Endothelial cell of umbilical vein (primary cell): ENCODE measurements at regions not wholly inside any gene's neighbourhood (a gene's known extent, or its start where the extent isn't known, plus 50 kb on each side); places are given as distances from the start of the nearest gene placed in this dataset.

Experiments used
- BruUV-seq: library from RNA; stranded (reverse); fragments of 400-500 nt; replicated peaks from 2 replicates; lab custom pipeline; 2021; lab: Mats Ljungman, UMichigan
- CTCF ChIA-PET: fragments of 300-600, 350-600 bp; sonication (Branson Sonifier 250); formaldehyde crosslinking; loops from one replicate; lab custom pipeline; 2021; ENCODE audit warnings: antibody characterized with exemption, inconsistent platforms; lab: Charles Lee
- POLR2A ChIA-PET: fragments of 300-600, 350-600 bp; sonication (Branson Sonifier 250); formaldehyde crosslinking; loops from one replicate; lab custom pipeline; 2021; ENCODE audit warnings: antibody characterized with exemption, inconsistent platforms; lab: Charles Lee
- DNase-seq: peaks from one replicate; pipeline ENCODE4 v3.0.0-alpha.2; 2011; ENCODE audit warnings: low read depth, low spot score
- FAIRE-seq: peaks from 2 replicates; lab custom pipeline; 2011; peaks lifted over from hg19 to GRCh38; lab: Jason Lieb, UNC
- H2AFZ ChIP-seq: 2 replicates; pipeline ENCODE4 v1.6.0; 2012; ENCODE audit warnings: low read depth, low read length, control low read depth, inconsistent platforms
- H3K27ac ChIP-seq: 2 replicates; pipeline ENCODE4 v1.5.1; 2011; ENCODE audit warnings: low read depth, mild to moderate bottlenecking, control low read depth, low read length, moderate library complexity; ENCODE audit not compliant: insufficient read depth
- H3K27me3 ChIP-seq, 2 experiments: 2 replicates each; pipeline versions ENCODE4 v1.6.0 to v1.6.1; 2011; ENCODE audit warnings: low read length in 2 of 2, mixed read lengths in 1 of 2; ENCODE audit not compliant: control insufficient read depth in 2 of 2, insufficient read depth in 2 of 2
- H3K36me3 ChIP-seq, 2 experiments: 2 replicates in 1 of 2; 3 replicates in 1 of 2; pipeline ENCODE4 v1.5.1; 2011; ENCODE audit warnings: low read length in 2 of 2, mild to moderate bottlenecking in 1 of 2, moderate library complexity in 1 of 2; ENCODE audit not compliant: control insufficient read depth in 2 of 2, insufficient read depth in 2 of 2; ENCODE audit errors: extremely low read depth in 1 of 2
- H3K4me1 ChIP-seq: 3 replicates; pipeline ENCODE4 v1.5.1; 2011; ENCODE audit warnings: mild to moderate bottlenecking, low read length; ENCODE audit not compliant: control insufficient read depth, insufficient read depth; ENCODE audit errors: extremely low read depth
- H3K4me2 ChIP-seq: 2 replicates; pipeline ENCODE4 v1.6.1; 2011; ENCODE audit warnings: low read length, control low read depth, mixed read lengths; ENCODE audit not compliant: insufficient read depth
- H3K4me3 ChIP-seq, 3 experiments: fragments of 200-600 bp in 1 of 3; sonication (generic), shearing (Covaris generic) in 1 of 3; replicated peaks in 1 of 3; 2 replicates each; pipeline ENCODE4 v1.5.1; 2011 to 2016; ENCODE audit warnings: control low read depth in 3 of 3, low read length in 3 of 3, mild to moderate bottlenecking in 2 of 3, inconsistent platforms in 1 of 3, low read depth in 1 of 3, moderate library complexity in 1 of 3; ENCODE audit not compliant: insufficient read depth in 1 of 3
- H3K79me2 ChIP-seq: 2 replicates; pipeline ENCODE4 v1.6.0; 2012; ENCODE audit warnings: low read length, inconsistent platforms; ENCODE audit not compliant: control insufficient read depth, insufficient read depth
- H3K9ac ChIP-seq: replicated peaks from 2 replicates; pipeline ENCODE3; 2011; ENCODE audit warnings: low read length, control low read depth; ENCODE audit not compliant: insufficient read depth; ENCODE audit errors: extremely low read depth
- H3K9me1 ChIP-seq: replicated peaks from 3 replicates; pipeline ENCODE4 v1.6.0; 2011; ENCODE audit warnings: mild to moderate bottlenecking, low read length; ENCODE audit not compliant: control insufficient read depth, insufficient read depth; ENCODE audit errors: extremely low read depth
- H3K9me3 ChIP-seq: replicated peaks from 2 replicates; pipeline ENCODE4 v1.5.1; 2012; ENCODE audit warnings: low read length, inconsistent platforms; ENCODE audit not compliant: control insufficient read depth, insufficient read depth
- H4K20me1 ChIP-seq: replicated peaks from 2 replicates; pipeline ENCODE3; 2011; ENCODE audit warnings: mild to moderate bottlenecking, low read length; ENCODE audit not compliant: control insufficient read depth, insufficient read depth; ENCODE audit errors: extremely low read depth
- CTCF ChIP-seq, 2 donors: IDR thresholded peaks; 1 replicate in 1 of 2; 2 replicates in 1 of 2; pipeline ENCODE4 v1.5.1; 2011; ENCODE audit warnings: low read length in 2 of 2, mild to moderate bottlenecking in 2 of 2, moderate library complexity in 2 of 2, control low read depth in 1 of 2, inconsistent platforms in 1 of 2, low read depth in 1 of 2; ENCODE audit not compliant: insufficient read depth in 1 of 2; ENCODE audit errors: extremely low read depth in 1 of 2
- EZH2 ChIP-seq: IDR thresholded peaks from 2 replicates; pipeline ENCODE4 v1.6.1; 2012; ENCODE audit warnings: borderline replicate concordance, low read depth, mild to moderate bottlenecking, moderate library complexity, low read length, inconsistent platforms; ENCODE audit not compliant: severe bottlenecking
- FOS ChIP-seq: IDR thresholded peaks from 2 replicates; pipeline ENCODE4 v1.6.1; 2011; ENCODE audit warnings: mild to moderate bottlenecking, low read length, moderate library complexity, borderline replicate concordance; ENCODE audit not compliant: insufficient read depth
- GATA2 ChIP-seq: IDR thresholded peaks from 2 replicates; pipeline ENCODE4 v1.7.0; 2011; ENCODE audit warnings: low read depth, mild to moderate bottlenecking, moderate library complexity, mixed read lengths, low read length; ENCODE audit not compliant: insufficient read length, insufficient read depth
- JUN ChIP-seq: IDR thresholded peaks from 2 replicates; pipeline ENCODE4 v1.6.1; 2011; ENCODE audit warnings: borderline replicate concordance, low read depth; ENCODE audit not compliant: insufficient read length, insufficient read depth
- MAX ChIP-seq: IDR thresholded peaks from 2 replicates; pipeline ENCODE4 v1.6.1; 2011; ENCODE audit not compliant: insufficient read depth, insufficient read length
- MYC ChIP-seq: IDR thresholded peaks from one replicate; pipeline ENCODE4 v1.6.1; 2011; ENCODE audit warnings: mild to moderate bottlenecking, low read depth, low read length
- POLR2A ChIP-seq: IDR thresholded peaks from 2 replicates; pipeline ENCODE4 v1.6.1; 2012; ENCODE audit warnings: low read depth, mild to moderate bottlenecking, control low read depth, low read length
- POLR2AphosphoS5 ChIP-seq: IDR thresholded peaks from 2 replicates; pipeline ENCODE4 v1.6.1; 2012; ENCODE audit warnings: low read depth, mild to moderate bottlenecking, control low read depth, low read length, moderate library complexity; ENCODE audit not compliant: insufficient read depth
- dilution Hi-C: fragments of 300-500 bp; cut with MboI; formaldehyde crosslinking; loops from one replicate; pipeline ENCODE4 v1.15.0; 2019; ENCODE audit warnings: low sequenced_read_pairs; ENCODE audit not compliant: extremely low pct_ligation_motif_present
- intact Hi-C: fragments of 100-400 bp; cut with micrococcal nuclease; formaldehyde crosslinking; loops from one replicate; pipeline ENCODE4 v1.10.0; 2022

GRCh38 chr7:98760201-98760651, 109.6 kb downstream of the TMEM130 start:
- intact Hi-C loops (no loop called here), dilution Hi-C loops (no loop called here)
- DNase-seq: no peak
- H3K4me3 ChIP-seq: no peak overlapping the region
- no peaks in the 10 kb centered on the region for H3K9me1 ChIP-seq
- H3K27ac ChIP-seq: no peak overlapping the region
- H3K9me3 ChIP-seq: no peaks in the 10 kb centered on the region
- ChIA-PET CTCF (interaction anchor here (1.0 kb wide), 1 partner anchor 14 kb away, joined by 3 read pairs; no protein-coding TSS in a partner anchor), POLR2A (no interaction called here)
- no peaks in the 10 kb centered on the region for H3K79me2 ChIP-seq
- no peak overlapping the region for H3K9ac ChIP-seq
- TF ChIP-seq CTCF (IDR thresholded peaks at IDR 0.05; ENCODE audit: extremely low read depth in 1 of 2, insufficient read depth in 1 of 2, low read depth in 1 of 2, low read length in 2 of 2) (no peak), EZH2 (no peak), POLR2AphosphoS5 (no peak), MAX (no peak)
- no peaks in the 10 kb centered on the region for H3K36me3 ChIP-seq
- no peaks in the 10 kb centered on the region for H3K4me1 ChIP-seq
- FAIRE-seq: no peak
- no peaks in the 10 kb centered on the region for H4K20me1 ChIP-seq
- no peak overlapping the region for H2AFZ ChIP-seq
- H3K4me2 ChIP-seq: no peak overlapping the region
- no peaks in the 10 kb centered on the region for H3K27me3 ChIP-seq
- no TSS peak for BruUV-seq

GRCh38 chr7:98761225-98761624, 108.6 kb downstream of the TMEM130 start:
- H3K4me3 ChIP-seq: no peak overlapping the region
- H3K79me2 ChIP-seq: no peaks in the 10 kb centered on the region
- no peaks in the 10 kb centered on the region for H4K20me1 ChIP-seq
- H3K27me3 ChIP-seq: no peaks in the 10 kb centered on the region
- ChIA-PET CTCF (no interaction called here), POLR2A (no interaction called here)
- no peak overlapping the region for H2AFZ ChIP-seq
- dilution Hi-C loops (no loop called here), intact Hi-C loops (no loop called here)
- no peaks in the 10 kb centered on the region for H3K4me1 ChIP-seq
- H3K9me3 ChIP-seq: no peaks in the 10 kb centered on the region
- no TSS peak for BruUV-seq
- DNase-seq (no peak), FAIRE-seq (no peak)
- H3K9ac ChIP-seq: no peak overlapping the region
- no peak overlapping the region for H3K27ac ChIP-seq
- TF ChIP-seq POLR2A: no peak
- no peak for TF ChIP-seq JUN
- no peak for TF ChIP-seq GATA2
- no peak for TF ChIP-seq CTCF (IDR thresholded peaks at IDR 0.05; ENCODE audit: extremely low read depth in 1 of 2, insufficient read depth in 1 of 2, low read depth in 1 of 2, low read length in 2 of 2)
- no peak for TF ChIP-seq EZH2
- no peak for TF ChIP-seq MAX
- TF ChIP-seq FOS: no peak
- no peak for TF ChIP-seq MYC
- no peak for TF ChIP-seq POLR2AphosphoS5
- no peaks in the 10 kb centered on the region for H3K9me1 ChIP-seq
- no peaks in the 10 kb centered on the region for H3K36me3 ChIP-seq
- no peak overlapping the region for H3K4me2 ChIP-seq
